Fibroblast of skin of abdomen (primary cell): ENCODE measurements at regions not wholly inside any gene's neighbourhood (a gene's known extent, or its start where the extent isn't known, plus 50 kb on each side); places are given as distances from the start of the nearest gene placed in this dataset.
"Not testable (repeated sequence)": the region's sequence is repeated elsewhere in the genome, so short reads cannot be mapped to it uniquely, and the experiment has no call there.

Experiments
- DNase-seq: peaks from one replicate; pipeline ENCODE4 v3.0.0-alpha.2; 2013

GRCh38 chr2:8125741-8126711 is 555.8 kb upstream of the ID2 start:
- peak; percentile 44 for DNase-seq

DNA sequence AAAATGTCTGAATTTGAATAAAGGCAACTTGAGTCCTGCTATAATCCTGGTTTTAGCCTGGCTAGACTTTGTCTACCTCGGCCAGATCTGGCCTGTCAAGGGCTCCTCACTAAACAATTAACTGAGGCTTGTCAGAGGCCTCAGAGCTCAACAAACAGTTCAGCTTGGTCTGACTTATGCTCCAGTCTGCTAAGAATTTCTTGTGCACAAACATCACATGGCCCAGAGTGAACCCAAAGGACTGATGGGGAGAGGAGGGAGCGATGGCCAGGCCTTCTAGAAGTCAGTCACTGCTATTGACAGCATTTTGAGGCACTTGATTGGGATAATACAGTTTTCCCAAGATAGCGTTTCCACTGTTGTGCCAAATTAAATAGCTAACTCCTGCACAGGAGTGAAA is 555.1 kb upstream of the ID2 start:
- no peak for DNase-seq

GRCh38 chr2:8131423-8131822 is 550.4 kb upstream of the ID2 start:
- not testable (repeated sequence) for DNase-seq

DNA sequence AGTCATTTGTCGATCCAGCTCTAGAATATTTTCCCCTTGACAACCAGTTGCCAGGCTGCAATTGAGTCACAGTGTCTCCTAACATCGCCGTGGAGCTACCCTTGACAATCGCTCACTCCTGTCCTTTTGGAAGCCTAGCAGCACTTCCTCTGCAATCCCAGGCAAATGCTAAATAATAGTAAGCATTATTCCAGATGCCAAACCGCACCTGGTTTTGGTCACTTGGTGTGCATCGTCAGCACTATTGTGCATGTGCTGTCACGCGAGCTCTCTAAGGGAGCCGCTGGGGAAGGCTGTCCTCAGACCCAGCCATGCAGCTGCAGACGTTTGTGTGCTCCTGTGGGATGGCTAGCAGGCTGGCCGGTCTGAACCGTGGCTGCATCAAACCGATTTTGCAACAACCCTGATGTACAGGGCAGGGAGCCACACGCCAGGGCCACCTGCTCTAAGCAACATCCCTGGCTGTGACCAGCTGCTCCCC is 549.5 kb upstream of the ID2 start:
- DNase-seq = peak; percentile 66

- no peak for DNase-seq
Measured at GRCh38 chr2:8132879-8133278, 549.0 kb upstream of the ID2 start.

- no peak for DNase-seq
Measured at GRCh38 chr2:8133363-8133762, 548.5 kb upstream of the ID2 start.

- DNase-seq = no peak
Measured at GRCh38 chr2:8133913-8134472, 547.9 kb upstream of the ID2 start.

GRCh38 chr2:8134473-8134932 is 547.4 kb upstream of the ID2 start:
- no peak for DNase-seq

DNA sequence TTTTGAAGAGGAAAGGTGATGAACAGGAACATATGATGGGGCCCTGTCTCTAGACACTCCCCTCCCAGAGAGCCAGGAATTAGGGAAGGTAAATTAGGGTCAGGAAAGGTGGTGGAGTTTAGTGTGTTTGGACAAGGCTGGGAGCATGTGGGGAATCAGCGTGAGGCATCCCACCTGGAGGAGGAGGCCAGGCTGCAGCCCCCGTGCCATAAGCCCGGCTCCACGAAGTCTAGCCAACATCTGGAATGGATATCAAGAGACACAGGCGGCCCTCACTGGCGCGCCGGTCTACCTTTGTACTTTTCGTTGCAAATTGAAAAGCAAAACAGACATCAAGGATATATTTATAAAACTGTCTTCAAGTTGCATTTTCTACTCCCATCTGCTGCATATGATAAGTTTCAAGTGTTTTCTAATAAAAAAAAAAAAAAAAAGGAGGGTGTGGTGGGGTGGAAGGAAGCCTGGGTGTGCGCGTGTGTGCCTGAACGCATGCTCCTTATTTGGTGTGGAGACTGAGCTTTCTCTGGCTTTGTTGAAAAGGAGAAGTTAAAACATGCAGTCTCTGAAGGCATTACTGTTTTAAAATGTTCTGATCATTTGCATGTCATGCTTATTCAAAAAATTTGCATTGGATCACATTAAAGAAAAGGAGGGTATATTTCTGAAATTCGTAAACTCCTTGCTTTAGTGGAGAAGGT is 546.7 kb upstream of the ID2 start:
- DNase-seq = no peak

DNA sequence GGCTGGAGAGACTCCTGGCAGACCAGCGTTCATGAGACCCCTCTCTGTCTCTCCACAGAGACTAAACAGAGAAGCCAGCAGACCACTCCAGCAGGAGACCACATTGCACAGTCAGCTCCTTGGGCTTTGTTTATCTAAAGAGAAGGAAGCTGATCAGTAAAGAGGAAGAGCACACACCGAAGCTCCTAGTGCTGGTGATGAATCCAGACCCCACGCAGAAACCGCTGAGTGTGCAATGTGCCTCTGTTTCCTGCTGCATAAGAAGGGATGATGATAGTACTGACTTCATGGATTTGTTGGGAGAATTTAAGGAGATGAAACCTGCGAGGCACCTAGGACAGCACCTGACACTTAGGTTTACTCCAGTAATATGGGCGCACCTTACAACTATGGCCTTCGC is 544.1 kb upstream of the ID2 start:
- no peak for DNase-seq

DNA sequence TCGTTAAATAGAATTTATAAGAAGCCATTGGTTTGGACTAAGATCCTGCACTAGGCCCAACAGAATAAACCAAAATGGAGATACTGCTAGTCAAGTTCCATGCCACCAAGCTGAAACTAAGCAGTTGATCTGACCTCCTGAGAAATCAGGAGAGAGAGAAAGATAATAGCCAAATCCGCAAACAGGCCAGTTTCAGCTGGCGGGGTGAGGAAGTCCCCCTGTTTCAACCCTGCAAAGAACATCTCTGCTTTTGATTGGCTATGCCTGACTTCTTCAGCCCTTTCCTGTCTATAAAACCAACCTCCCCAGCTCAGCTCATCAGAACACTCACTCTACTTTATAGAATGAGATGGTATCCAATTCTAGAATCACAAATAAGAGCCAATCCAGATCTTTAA is 543.3 kb upstream of the ID2 start:
- DNase-seq = no peak

DNA sequence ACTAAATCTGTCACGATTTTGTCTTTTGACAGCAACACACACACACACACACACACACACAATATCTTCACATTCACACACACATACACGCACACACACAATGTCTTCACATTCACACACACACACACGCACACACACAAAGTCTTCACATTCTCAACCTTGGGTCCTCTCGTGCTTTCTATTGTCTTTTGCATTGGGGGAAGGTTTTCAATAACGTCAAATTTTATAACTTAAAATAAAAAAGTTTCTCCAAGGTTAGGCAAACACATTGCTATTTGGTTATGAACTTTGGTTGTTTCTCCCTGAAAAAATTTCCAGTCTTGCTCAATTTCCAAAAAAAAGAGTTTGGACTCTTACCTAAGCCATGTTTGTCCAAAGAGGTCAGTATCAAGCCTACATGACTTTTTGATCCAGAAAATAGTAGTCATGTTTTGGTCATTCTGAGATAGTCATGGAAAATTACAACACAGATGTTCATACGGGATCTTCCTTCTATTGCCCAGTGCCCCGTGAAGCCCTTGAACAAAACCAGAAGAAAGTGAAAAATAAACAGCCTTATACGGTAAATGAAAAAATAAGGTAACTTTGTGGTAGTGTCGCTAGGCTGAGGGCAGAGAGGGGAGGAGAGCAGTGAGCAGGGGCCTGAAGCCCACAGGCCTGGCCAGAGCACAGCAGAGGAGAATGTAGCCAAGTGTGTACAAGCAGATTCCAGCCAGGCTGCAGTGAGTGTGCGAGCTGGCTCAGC is 542.8 kb upstream of the ID2 start:
- no peak for DNase-seq

DNA sequence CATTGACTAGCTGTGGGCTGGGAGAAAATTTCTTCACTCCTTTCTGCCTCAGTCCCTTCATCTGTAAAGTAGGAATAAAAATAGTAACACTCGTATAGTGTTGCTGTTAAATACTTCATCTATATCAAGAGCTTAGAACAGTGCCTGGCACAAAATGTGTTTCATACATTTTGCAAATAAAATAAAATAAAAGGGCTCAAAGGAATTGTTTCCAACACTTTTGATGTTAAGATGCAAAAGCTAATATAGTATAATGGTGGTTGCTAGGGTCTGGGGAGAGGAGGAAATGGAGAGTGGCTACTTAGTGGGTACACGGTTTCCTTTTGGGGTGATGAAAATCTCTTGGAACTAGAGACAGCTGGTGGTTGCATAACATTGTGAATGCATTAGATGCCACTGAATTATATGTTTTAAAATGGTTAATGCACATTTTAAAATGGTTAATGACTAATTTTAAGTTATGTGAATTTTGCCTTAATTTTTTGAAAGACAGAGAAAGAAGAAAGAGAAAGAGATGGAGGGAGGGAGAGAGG is 542.1 kb upstream of the ID2 start:
- DNase-seq = no peak

DNA sequence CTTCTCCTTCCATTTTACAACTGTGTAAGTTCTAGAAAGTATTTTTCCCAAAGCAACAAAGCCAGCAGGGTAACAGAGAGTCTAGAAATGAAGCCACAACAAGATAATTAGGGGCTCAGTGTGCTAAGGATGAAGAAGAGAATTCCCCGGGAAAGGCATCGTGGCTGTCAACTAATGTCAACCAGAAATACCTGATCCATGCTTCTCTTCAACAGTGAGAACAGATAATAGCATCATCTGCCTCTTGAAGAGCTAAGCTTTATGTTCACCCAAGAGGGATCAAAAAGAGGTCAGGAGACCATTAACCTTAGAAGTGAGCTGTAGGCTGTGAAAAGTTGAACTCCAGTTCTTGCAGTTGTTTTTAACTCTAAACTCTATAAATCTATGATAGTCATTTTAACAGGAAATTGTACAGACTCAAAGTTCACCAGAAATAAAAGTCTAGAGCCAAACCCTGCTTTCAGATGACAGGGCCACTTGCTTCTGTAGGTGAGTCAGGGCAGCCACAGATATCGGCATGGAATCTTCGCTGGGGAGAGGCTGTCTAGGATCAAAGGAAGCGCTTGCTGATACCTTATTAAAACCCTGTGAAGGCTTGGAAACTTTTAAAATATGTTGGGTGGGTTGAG is 540.7 kb upstream of the ID2 start:
- DNase-seq = no peak

GRCh38 chr2:8141780-8142179 is 540.1 kb upstream of the ID2 start:
- DNase-seq = no peak

DNA sequence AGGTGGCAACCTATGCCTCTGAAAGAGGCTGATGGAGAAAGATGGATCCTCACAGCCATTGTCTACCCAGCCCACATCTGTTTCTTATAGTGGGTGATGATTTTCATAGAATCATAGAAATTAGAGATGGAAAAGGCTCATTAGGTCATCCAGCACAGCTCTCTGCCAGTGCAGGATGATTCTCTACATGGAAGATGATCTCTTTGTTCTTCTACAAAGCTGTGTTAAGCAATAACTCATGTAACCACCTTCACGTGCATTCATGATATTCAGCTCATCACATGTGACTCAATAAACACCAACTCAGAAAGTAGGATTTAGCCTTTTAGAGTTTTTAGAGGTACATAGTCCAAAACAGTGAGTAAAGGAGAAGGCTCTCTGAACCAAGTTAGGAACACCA is 539.4 kb upstream of the ID2 start:
- DNase-seq = peak; percentile 68

- no peak for DNase-seq
Measured at GRCh38 chr2:8144131-8144631, 537.7 kb upstream of the ID2 start.

GRCh38 chr2:8144785-8145184 is 537.1 kb upstream of the ID2 start:
- DNase-seq = peak; percentile 89

DNA sequence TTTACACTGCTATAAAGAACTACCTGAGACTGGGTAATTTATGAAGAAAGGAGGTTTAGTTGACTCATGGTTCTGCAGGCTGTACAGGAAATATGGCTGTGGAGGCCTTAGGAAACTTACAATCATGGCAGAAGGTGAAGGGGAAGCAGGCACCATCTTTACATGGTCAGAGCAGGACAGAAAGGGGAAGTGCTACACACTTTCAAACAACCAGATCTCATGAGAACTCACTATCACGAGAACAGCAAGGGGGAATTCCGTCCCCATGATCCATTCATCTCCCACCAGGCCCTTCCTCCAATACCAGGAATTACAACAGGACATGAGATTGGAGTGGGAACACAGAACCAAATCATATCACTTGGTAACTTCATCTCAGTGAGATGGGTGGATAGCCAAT is 536.5 kb upstream of the ID2 start:
- DNase-seq = not testable (repeated sequence)

DNA sequence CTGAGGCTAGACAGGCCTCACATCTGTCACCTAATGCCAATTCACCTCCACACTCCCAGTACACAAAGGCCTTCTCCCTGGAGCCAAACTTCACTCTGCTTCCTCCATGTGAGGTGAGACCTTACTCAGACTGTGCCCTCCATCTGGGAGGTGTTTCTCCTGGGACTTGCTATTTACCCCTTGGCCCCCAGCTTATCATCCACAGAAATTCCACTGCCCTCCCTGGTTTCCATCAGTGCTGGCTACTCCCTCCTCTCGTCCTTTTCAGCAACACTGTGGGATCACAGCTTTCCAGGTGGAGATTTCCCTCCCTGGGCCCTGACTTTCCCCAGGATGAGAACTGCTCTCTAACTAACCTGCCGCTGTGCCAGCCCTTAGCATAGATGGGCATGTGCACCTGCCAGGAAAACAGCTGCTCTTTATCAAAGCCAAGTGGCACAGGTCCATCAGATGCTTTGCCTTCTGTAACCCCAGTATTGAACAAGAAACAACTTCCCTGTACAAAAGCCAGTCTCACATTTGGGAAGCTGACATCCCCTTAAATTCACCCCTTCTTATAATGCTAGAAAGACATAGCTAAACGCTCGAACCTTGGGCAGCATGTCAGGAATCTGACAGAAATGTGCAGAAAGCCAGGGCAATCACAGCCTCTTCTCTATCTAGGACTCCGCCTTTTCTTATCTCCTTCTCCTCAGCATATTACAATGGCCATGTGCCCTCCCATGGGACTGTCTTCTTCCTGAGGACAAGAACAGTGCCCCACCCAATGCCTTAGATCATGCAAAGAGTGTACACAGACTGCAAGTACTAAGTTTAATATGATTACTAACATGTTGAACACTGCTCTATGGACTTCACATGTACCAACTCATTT is 535.5 kb upstream of the ID2 start:
- no peak for DNase-seq
